ENCODE measurements at regions not wholly inside any gene's neighbourhood (a gene's known extent, or its start where the extent isn't known, plus 50 kb on each side); places are given as distances from the start of the nearest gene placed in this dataset.

- CTCF ChIA-PET = no interaction called here
- H3K27ac Mint-ChIP-seq = no peak overlapping the region
- 96% methylated on average over 4 of the region's 8 CpGs for WGBS (ENCODE audit: insufficient coverage)
Measured at GRCh38 chr22:47568700-47569099, 806.2 kb downstream of the TBC1D22A start.

GRCh38 chr22:47567126-47568090, 805.0 kb downstream of the TBC1D22A start:
- intact Hi-C loops (cut with micrococcal nuclease) = no loop called here
- Histone ChIP-seq H3K4me2 (replicated peaks; ENCODE audit: low read depth, low read length, poor library complexity, severe bottlenecking) (no peak overlapping the region), H3K36me3 (replicated peaks in 1 of 2; ENCODE audit: control extremely low read depth in 1 of 2, control insufficient read depth in 1 of 2, extremely low read depth in 1 of 2, insufficient read depth in 2 of 2, low read length in 1 of 2) (no peaks in the 10 kb centered on the region), H2AFZ (ENCODE audit: insufficient read depth, low read depth, low read length, poor library complexity, severe bottlenecking) (no peak overlapping the region), H3K27me3 (replicated peaks in 1 of 4; ENCODE audit: control extremely low read depth in 1 of 4, control insufficient read depth in 3 of 4, insufficient read depth in 4 of 4, low read length in 3 of 4) (no peaks in the 10 kb centered on the region), H3K9ac (ENCODE audit: low read length) (no peak overlapping the region), H3K79me2 (ENCODE audit: control insufficient read depth, insufficient read depth, low read length) (no peaks in the 10 kb centered on the region), H3K27ac (ENCODE audit: low read length in 2 of 2) (no peak overlapping the region), H3K4me1 (ENCODE audit: control insufficient read depth in 2 of 2, insufficient read depth in 2 of 2, low read length in 2 of 2) (no peaks in the 10 kb centered on the region), H3K9me3 (ENCODE audit: control extremely low read depth in 1 of 3, control insufficient read depth in 2 of 3, insufficient read depth in 1 of 3, low read length in 2 of 3) (peaks cover 0 to 3% (median 0%) of the 10 kb centered on the region in 3 donors), H3K4me3 (ENCODE audit: control extremely low read depth in 1 of 5, extremely low read depth in 1 of 5, insufficient read depth in 1 of 5, low read depth in 2 of 5, low read length in 4 of 5) (no peak overlapping the region), H4K20me1 (ENCODE audit: control insufficient read depth, insufficient read depth, low read length, poor library complexity, severe bottlenecking) (no peaks in the 10 kb centered on the region)
- WGBS (ENCODE audit: insufficient coverage) = 96% methylated on average over 25 of the region's 25 CpGs
- peaks cover 3% of the 10 kb centered on the region for H3K27me3 Mint-ChIP-seq
- no peak overlapping the region for H3K4me3 Mint-ChIP-seq
- CTCF ChIA-PET = no interaction called here
- H3K4me1 Mint-ChIP-seq = no peaks in the 10 kb centered on the region
- DNase-seq (no peak), ATAC-seq (ENCODE audit: low read depth) (no peak)
- H3K27ac Mint-ChIP-seq = peak overlapping the region; percentile 32
- POLR2A ChIA-PET = no interaction called here
- no peaks in the 10 kb centered on the region for H3K9me3 Mint-ChIP-seq (ENCODE audit: insufficient read depth)
- TF ChIP-seq EZH2 (IDR thresholded peaks at IDR 0.05; ENCODE audit: borderline replicate concordance, insufficient read depth, low read depth, low read length, poor library complexity, severe bottlenecking) = no peak
- TF ChIP-seq, protein P1, sequence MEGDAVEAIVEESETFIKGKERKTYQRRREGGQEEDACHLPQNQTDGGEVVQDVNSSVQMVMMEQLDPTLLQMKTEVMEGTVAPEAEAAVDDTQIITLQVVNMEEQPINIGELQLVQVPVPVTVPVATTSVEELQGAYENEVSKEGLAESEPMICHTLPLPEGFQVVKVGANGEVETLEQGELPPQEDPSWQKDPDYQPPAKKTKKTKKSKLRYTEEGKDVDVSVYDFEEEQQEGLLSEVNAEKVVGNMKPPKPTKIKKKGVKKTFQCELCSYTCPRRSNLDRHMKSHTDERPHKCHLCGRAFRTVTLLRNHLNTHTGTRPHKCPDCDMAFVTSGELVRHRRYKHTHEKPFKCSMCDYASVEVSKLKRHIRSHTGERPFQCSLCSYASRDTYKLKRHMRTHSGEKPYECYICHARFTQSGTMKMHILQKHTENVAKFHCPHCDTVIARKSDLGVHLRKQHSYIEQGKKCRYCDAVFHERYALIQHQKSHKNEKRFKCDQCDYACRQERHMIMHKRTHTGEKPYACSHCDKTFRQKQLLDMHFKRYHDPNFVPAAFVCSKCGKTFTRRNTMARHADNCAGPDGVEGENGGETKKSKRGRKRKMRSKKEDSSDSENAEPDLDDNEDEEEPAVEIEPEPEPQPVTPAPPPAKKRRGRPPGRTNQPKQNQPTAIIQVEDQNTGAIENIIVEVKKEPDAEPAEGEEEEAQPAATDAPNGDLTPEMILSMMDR (IDR thresholded peaks at IDR 0.05) = no peak

More at GRCh38 chr22:47568700-47569099, 806.2 kb downstream of the TBC1D22A start:
- Histone ChIP-seq H3K27ac (ENCODE audit: low read length in 2 of 2) (no peak overlapping the region), H3K9ac (ENCODE audit: low read length) (no peak overlapping the region), H3K4me1 (ENCODE audit: control insufficient read depth in 2 of 2, insufficient read depth in 2 of 2, low read length in 2 of 2) (no peaks in the 10 kb centered on the region), H3K4me3 (ENCODE audit: control extremely low read depth in 1 of 5, extremely low read depth in 1 of 5, insufficient read depth in 1 of 5, low read depth in 2 of 5, low read length in 4 of 5) (no peak overlapping the region), H3K79me2 (ENCODE audit: control insufficient read depth, insufficient read depth, low read length) (no peaks in the 10 kb centered on the region), H3K36me3 (replicated peaks in 1 of 2; ENCODE audit: control extremely low read depth in 1 of 2, control insufficient read depth in 1 of 2, extremely low read depth in 1 of 2, insufficient read depth in 2 of 2, low read length in 1 of 2) (no peaks in the 10 kb centered on the region), H4K20me1 (ENCODE audit: control insufficient read depth, insufficient read depth, low read length, poor library complexity, severe bottlenecking) (no peaks in the 10 kb centered on the region), H3K4me2 (replicated peaks; ENCODE audit: low read depth, low read length, poor library complexity, severe bottlenecking) (no peak overlapping the region), H2AFZ (ENCODE audit: insufficient read depth, low read depth, low read length, poor library complexity, severe bottlenecking) (no peak overlapping the region), H3K9me3 (ENCODE audit: control extremely low read depth in 1 of 3, control insufficient read depth in 2 of 3, insufficient read depth in 1 of 3, low read length in 2 of 3) (peaks cover 0 to 3% (median 0%) of the 10 kb centered on the region in 3 donors), H3K27me3 (replicated peaks in 1 of 4; ENCODE audit: control extremely low read depth in 1 of 4, control insufficient read depth in 3 of 4, insufficient read depth in 4 of 4, low read length in 3 of 4) (no peaks in the 10 kb centered on the region)
- Mint-ChIP-seq H3K9me3 (ENCODE audit: insufficient read depth) (no peaks in the 10 kb centered on the region), H3K4me3 (no peak overlapping the region), H3K4me1 (no peaks in the 10 kb centered on the region), H3K27me3 (no peaks in the 10 kb centered on the region)
- no peak for ATAC-seq (ENCODE audit: low read depth)
- TF ChIP-seq, protein P1 (IDR thresholded peaks at IDR 0.05) = no peak
- no peak for TF ChIP-seq EZH2 (IDR thresholded peaks at IDR 0.05; ENCODE audit: borderline replicate concordance, insufficient read depth, low read depth, low read length, poor library complexity, severe bottlenecking)
- POLR2A ChIA-PET = no interaction called here
- no peak for DNase-seq
- intact Hi-C loops (cut with micrococcal nuclease) = no loop called here
